WERI-Rb-1 (cell line): ENCODE measurements at regions not wholly inside any gene's neighbourhood (a gene's known extent, or its start where the extent isn't known, plus 50 kb on each side); places are given as distances from the start of the nearest gene placed in this dataset.

Source experiments
- DNase-seq: peaks from one replicate; pipeline ENCODE4 v3.0.0-alpha.2; 2020
- H3K27ac ChIP-seq: fragments of 250-450 bp; sonication (Bioruptor Pico); 2 replicates; pipeline ENCODE4 v1.5.1; 2020; ENCODE audit warnings: mild to moderate bottlenecking, moderate library complexity
- H3K27me3 ChIP-seq: fragments of 250-450 bp; sonication (Bioruptor Pico); 2 replicates; pipeline ENCODE4 v1.5.1; 2021; ENCODE audit warnings: mild to moderate bottlenecking, low read depth, moderate library complexity; ENCODE audit not compliant: insufficient read depth, severe bottlenecking
- H3K36me3 ChIP-seq: fragments of 250-450 bp; sonication (Bioruptor Pico); 2 replicates; pipeline ENCODE4 v1.5.1; 2020; ENCODE audit warnings: mild to moderate bottlenecking, moderate library complexity
- H3K4me3 ChIP-seq: 2 replicates; pipeline ENCODE4 v1.5.1; 2011; ENCODE audit warnings: low read depth, mild to moderate bottlenecking, control low read depth, low read length
- H3K9me3 ChIP-seq: fragments of 250-450 bp; sonication (Bioruptor Pico); 2 replicates; pipeline ENCODE4 v1.5.1; 2021; ENCODE audit warnings: mild to moderate bottlenecking, moderate library complexity; ENCODE audit not compliant: severe bottlenecking
- CTCF ChIP-seq: IDR thresholded peaks from 2 replicates; pipeline ENCODE4 v1.5.1; 2011; ENCODE audit warnings: low read depth, mild to moderate bottlenecking, control low read depth, inconsistent platforms, low read length

- no peak overlapping the region for H3K27ac ChIP-seq
- no peak overlapping the region for H3K4me3 ChIP-seq
- no peak for DNase-seq
- H3K36me3 ChIP-seq = no peaks in the 10 kb centered on the region
- H3K9me3 ChIP-seq = no peaks in the 10 kb centered on the region
- no peak for TF ChIP-seq CTCF
- no peaks in the 10 kb centered on the region for H3K27me3 ChIP-seq
Measured at GRCh38 chr3:194011807-194012206, 124.1 kb upstream of the HES1 start.

- H3K27me3 ChIP-seq = no peaks in the 10 kb centered on the region
- H3K4me3 ChIP-seq = no peak overlapping the region
- H3K36me3 ChIP-seq = no peaks in the 10 kb centered on the region
- TF ChIP-seq CTCF = no peak
- H3K9me3 ChIP-seq = no peaks in the 10 kb centered on the region
- no peak overlapping the region for H3K27ac ChIP-seq
- DNase-seq = no peak
Measured at GRCh38 chr3:194013928-194014327, 122.0 kb upstream of the HES1 start.

- no peaks in the 10 kb centered on the region for H3K27me3 ChIP-seq
- no peak for TF ChIP-seq CTCF
- DNase-seq = no peak
- H3K27ac ChIP-seq = no peak overlapping the region
- no peaks in the 10 kb centered on the region for H3K36me3 ChIP-seq
- H3K4me3 ChIP-seq = no peak overlapping the region
- H3K9me3 ChIP-seq = no peaks in the 10 kb centered on the region
Measured at GRCh38 chr3:194014756-194015155, 121.2 kb upstream of the HES1 start.

- no peak overlapping the region for H3K27ac ChIP-seq
- H3K4me3 ChIP-seq = no peak overlapping the region
- H3K36me3 ChIP-seq = no peaks in the 10 kb centered on the region
- H3K9me3 ChIP-seq = no peaks in the 10 kb centered on the region
- no peak for TF ChIP-seq CTCF
- no peaks in the 10 kb centered on the region for H3K27me3 ChIP-seq
- DNase-seq = no peak
Measured at GRCh38 chr3:194019398-194020165, 116.4 kb upstream of the HES1 start.

- no peak for TF ChIP-seq CTCF
- Histone ChIP-seq H3K27ac (no peak overlapping the region), H3K27me3 (no peaks in the 10 kb centered on the region), H3K36me3 (no peaks in the 10 kb centered on the region), H3K9me3 (no peaks in the 10 kb centered on the region), H3K4me3 (no peak overlapping the region)
- DNase-seq = no peak
Measured at GRCh38 chr3:194022052-194022451, 113.9 kb upstream of the HES1 start.

GRCh38 chr3:194022816-194023215, 113.1 kb upstream of the HES1 start:
- no peak for DNase-seq
- Histone ChIP-seq H3K4me3 (no peak overlapping the region), H3K27ac (no peak overlapping the region), H3K9me3 (no peaks in the 10 kb centered on the region), H3K36me3 (no peaks in the 10 kb centered on the region), H3K27me3 (no peaks in the 10 kb centered on the region)
- no peak for TF ChIP-seq CTCF
